Ishikawa (cell line): ENCODE measurements at regions not wholly inside any gene's neighbourhood (a gene's known extent, or its start where the extent isn't known, plus 50 kb on each side); places are given as distances from the start of the nearest gene placed in this dataset.

Source experiments
- CEBPB ChIP-seq: IDR thresholded peaks from 2 replicates; pipeline ENCODE4 v1.6.1; 2012
- CREB1 ChIP-seq: IDR thresholded peaks from 2 replicates; pipeline ENCODE4 v1.6.1; 2012; ENCODE audit warnings: low read depth
- EGR1 ChIP-seq: IDR thresholded peaks from 2 replicates; pipeline ENCODE4 v1.6.1; 2012
- EP300 ChIP-seq: IDR thresholded peaks from 2 replicates; pipeline ENCODE4 v1.6.1; 2012; ENCODE audit warnings: borderline replicate concordance
- FOXM1 ChIP-seq: IDR thresholded peaks from 2 replicates; pipeline ENCODE4 v1.6.1; 2012; ENCODE audit warnings: low read depth, borderline replicate concordance
- NFIC ChIP-seq: IDR thresholded peaks from 2 replicates; pipeline ENCODE4 v1.6.1; 2012
- RAD21 ChIP-seq: IDR thresholded peaks from 2 replicates; pipeline ENCODE4 v1.6.1; 2012; ENCODE audit warnings: low read depth
- TAF1 ChIP-seq: IDR thresholded peaks from 2 replicates; pipeline ENCODE4 v1.6.1; 2012; ENCODE audit warnings: low read depth, mild to moderate bottlenecking
- TCF12 ChIP-seq: IDR thresholded peaks from 2 replicates; pipeline ENCODE4 v1.6.1; 2012; ENCODE audit warnings: low read depth
- TEAD4 ChIP-seq: IDR thresholded peaks from 2 replicates; pipeline ENCODE4 v1.6.1; 2012
- YY1 ChIP-seq: IDR thresholded peaks from 2 replicates; pipeline ENCODE4 v1.6.1; 2012; ENCODE audit warnings: low read depth
- ZBTB7A ChIP-seq: IDR thresholded peaks from 2 replicates; pipeline ENCODE4 v1.6.1; 2012; ENCODE audit warnings: low read depth
- TF ChIP-seq, protein P1 (sequence below): IDR thresholded peaks from 2 replicates; pipeline ENCODE4 v1.6.1; 2012
- TF ChIP-seq, protein P2 (sequence below): IDR thresholded peaks from 2 replicates; pipeline ENCODE4 v1.6.1; 2012; ENCODE audit warnings: low read depth, mild to moderate bottlenecking
- TF ChIP-seq, protein P3 (sequence below): IDR thresholded peaks from 2 replicates; pipeline ENCODE4 v1.6.1; 2012

DNA sequence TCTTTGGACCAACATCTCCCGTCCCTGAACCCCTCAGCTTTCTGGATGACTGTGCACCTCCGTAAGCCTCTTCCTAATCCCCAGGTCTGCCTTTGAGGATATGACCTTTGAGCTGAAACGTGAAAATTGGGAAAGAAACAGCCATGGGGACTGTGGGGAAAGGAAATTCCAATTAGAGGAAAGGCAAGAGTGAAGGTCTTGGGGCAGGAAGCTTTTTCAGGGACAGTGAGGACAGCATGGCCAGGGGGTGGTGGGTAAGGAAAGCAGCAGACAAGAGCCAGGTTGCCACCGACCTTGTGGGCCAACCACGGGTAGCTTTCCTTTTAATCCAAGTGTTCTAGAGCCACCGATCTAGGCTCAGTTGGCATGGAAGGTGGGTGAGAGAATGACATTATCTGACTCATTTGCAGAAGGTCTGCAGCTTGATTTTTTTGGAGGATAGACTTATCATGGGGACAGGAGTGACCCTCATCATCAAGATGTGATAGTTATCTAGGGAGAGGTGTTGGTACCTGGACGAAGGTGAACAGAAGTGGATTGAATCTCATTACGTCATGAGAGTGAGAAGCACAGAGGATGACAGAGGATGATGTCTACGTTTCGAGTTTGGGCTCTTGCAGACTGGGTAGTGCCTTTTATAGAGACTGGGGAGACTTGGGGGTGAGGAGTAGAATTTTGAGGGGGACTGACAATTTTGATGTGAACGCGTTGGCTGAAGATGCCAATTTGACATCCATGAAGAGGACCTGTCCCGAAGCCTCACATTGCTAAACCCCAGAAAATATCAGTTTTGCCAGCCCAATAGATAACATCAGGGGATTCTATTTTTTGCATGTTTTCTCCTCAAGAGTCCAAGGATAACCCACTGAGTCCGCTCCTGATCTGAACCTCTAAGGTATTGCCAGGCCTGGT, 136.7 kb upstream of the PEG3 start:
- TF ChIP-seq, protein P1, sequence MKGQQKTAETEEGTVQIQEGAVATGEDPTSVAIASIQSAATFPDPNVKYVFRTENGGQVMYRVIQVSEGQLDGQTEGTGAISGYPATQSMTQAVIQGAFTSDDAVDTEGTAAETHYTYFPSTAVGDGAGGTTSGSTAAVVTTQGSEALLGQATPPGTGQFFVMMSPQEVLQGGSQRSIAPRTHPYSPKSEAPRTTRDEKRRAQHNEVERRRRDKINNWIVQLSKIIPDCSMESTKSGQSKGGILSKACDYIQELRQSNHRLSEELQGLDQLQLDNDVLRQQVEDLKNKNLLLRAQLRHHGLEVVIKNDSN = no peak
- no peak for TF ChIP-seq NFIC
- TF ChIP-seq, protein P2, sequence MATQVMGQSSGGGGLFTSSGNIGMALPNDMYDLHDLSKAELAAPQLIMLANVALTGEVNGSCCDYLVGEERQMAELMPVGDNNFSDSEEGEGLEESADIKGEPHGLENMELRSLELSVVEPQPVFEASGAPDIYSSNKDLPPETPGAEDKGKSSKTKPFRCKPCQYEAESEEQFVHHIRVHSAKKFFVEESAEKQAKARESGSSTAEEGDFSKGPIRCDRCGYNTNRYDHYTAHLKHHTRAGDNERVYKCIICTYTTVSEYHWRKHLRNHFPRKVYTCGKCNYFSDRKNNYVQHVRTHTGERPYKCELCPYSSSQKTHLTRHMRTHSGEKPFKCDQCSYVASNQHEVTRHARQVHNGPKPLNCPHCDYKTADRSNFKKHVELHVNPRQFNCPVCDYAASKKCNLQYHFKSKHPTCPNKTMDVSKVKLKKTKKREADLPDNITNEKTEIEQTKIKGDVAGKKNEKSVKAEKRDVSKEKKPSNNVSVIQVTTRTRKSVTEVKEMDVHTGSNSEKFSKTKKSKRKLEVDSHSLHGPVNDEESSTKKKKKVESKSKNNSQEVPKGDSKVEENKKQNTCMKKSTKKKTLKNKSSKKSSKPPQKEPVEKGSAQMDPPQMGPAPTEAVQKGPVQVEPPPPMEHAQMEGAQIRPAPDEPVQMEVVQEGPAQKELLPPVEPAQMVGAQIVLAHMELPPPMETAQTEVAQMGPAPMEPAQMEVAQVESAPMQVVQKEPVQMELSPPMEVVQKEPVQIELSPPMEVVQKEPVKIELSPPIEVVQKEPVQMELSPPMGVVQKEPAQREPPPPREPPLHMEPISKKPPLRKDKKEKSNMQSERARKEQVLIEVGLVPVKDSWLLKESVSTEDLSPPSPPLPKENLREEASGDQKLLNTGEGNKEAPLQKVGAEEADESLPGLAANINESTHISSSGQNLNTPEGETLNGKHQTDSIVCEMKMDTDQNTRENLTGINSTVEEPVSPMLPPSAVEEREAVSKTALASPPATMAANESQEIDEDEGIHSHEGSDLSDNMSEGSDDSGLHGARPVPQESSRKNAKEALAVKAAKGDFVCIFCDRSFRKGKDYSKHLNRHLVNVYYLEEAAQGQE = no peak
- TF ChIP-seq TAF1 = no peak
- no peak for TF ChIP-seq RAD21
- TF ChIP-seq YY1 = no peak
- no peak for TF ChIP-seq CEBPB

- TF ChIP-seq CEBPB (no peak), RAD21 (no peak), TEAD4 (no peak), YY1 (no peak), ZBTB7A (no peak), EP300 (no peak), CREB1 (no peak), TAF1 (no peak), NFIC (no peak), EGR1 (no peak), TCF12 (no peak), FOXM1 (no peak)
- TF ChIP-seq, protein P1 = no peak
- TF ChIP-seq, protein P3, sequence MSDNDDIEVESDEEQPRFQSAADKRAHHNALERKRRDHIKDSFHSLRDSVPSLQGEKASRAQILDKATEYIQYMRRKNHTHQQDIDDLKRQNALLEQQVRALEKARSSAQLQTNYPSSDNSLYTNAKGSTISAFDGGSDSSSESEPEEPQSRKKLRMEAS = no peak
- TF ChIP-seq, protein P2 = no peak
Measured at GRCh38 chr19:56978023-56978565, 137.6 kb upstream of the PEG3 start.

GRCh38 chr19:56980906-56981305, 138.9 kb upstream of the USP29 start:
- TF ChIP-seq NFIC (no peak), CREB1 (no peak), FOXM1 (no peak), RAD21 (no peak), TCF12 (no peak), EGR1 (no peak), EP300 (no peak), TAF1 (no peak), TEAD4 (no peak), YY1 (no peak), CEBPB (no peak), ZBTB7A (no peak)
- TF ChIP-seq, protein P2 = no peak
- TF ChIP-seq, protein P3 = no peak
- TF ChIP-seq, protein P1 = no peak

DNA sequence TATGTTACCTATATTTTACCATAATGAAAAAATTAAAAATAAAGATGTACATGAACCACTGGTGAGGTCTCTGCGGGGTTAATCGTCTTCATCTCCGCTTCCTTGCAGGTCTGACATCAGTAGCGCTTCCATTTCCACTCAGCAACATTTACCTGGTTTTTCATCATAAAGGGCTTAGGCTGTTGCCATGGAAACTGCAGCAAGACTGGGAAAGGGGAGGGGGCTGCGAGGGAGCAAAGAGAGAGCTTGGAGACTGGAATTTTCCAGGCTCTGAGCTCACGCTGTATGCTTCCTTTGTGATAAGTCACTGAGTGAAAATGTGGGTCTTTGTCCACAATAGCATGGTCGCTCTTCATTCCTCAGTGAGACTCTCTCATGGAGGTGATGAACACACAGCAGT, 136.6 kb upstream of the USP29 start:
- TF ChIP-seq NFIC (no peak), ZBTB7A (no peak), EGR1 (no peak), RAD21 (no peak), TEAD4 (no peak), TCF12 (no peak), YY1 (no peak), EP300 (no peak), FOXM1 (no peak), CREB1 (no peak), TAF1 (no peak), CEBPB (no peak)
- TF ChIP-seq, protein P2 = no peak
- TF ChIP-seq, protein P1 = no peak
- TF ChIP-seq, protein P3 = no peak
